Lower leg skin (tissue), 4 donors: ENCODE measurements at regions not wholly inside any gene's neighbourhood (a gene's known extent, or its start where the extent isn't known, plus 50 kb on each side); places are given as distances from the start of the nearest gene placed in this dataset.
"Not testable (repeated sequence)": the region's sequence is repeated elsewhere in the genome, so short reads cannot be mapped to it uniquely, and the experiment has no call there.

Experiments used
- DNase-seq, 2 donors: peaks; one replicate each; pipeline ENCODE4 v3.0.0-alpha.2; 2019; ENCODE audit warnings: low spot score in 2 of 2
- H3K4me3 ChIP-seq: fragments of 200-600 bp; sonication (generic); 2 replicates; pipeline ENCODE4 v1.5.1; 2017; ENCODE audit warnings: mild to moderate bottlenecking, low read depth; ENCODE audit not compliant: poor library complexity, severe bottlenecking
- POLR2A ChIP-seq, 2 donors: fragments of 450-650 bp; IDR thresholded peaks; one replicate each; pipeline ENCODE4 v1.6.1; 2016 to 2017; ENCODE audit warnings: antibody characterized with exemption in 2 of 2, mild to moderate bottlenecking in 1 of 2, moderate library complexity in 1 of 2
- WGBS, 2 donors: methylation state at CpG; one replicate each; pipeline ENCODE4 v1.1.5; 2018; 5-methylcytosine and 5-hydroxymethylcytosine counted together
- intact Hi-C: fragments of 100-400 bp; cut with DNase I; formaldehyde crosslinking; loops from one replicate; pipeline ENCODE4 v1.15.0; 2023; ENCODE audit warnings: low total_unique reads
- TF ChIP-seq, protein P1 (sequence below), 3 donors: fragments of 450-650 bp; IDR thresholded peaks; one replicate each; pipeline ENCODE4 v1.5.1; 2016; ENCODE audit warnings: antibody characterized with exemption in 3 of 3, mild to moderate bottlenecking in 3 of 3, moderate library complexity in 2 of 3

- DNase-seq = no peak
- TF ChIP-seq, protein P1, sequence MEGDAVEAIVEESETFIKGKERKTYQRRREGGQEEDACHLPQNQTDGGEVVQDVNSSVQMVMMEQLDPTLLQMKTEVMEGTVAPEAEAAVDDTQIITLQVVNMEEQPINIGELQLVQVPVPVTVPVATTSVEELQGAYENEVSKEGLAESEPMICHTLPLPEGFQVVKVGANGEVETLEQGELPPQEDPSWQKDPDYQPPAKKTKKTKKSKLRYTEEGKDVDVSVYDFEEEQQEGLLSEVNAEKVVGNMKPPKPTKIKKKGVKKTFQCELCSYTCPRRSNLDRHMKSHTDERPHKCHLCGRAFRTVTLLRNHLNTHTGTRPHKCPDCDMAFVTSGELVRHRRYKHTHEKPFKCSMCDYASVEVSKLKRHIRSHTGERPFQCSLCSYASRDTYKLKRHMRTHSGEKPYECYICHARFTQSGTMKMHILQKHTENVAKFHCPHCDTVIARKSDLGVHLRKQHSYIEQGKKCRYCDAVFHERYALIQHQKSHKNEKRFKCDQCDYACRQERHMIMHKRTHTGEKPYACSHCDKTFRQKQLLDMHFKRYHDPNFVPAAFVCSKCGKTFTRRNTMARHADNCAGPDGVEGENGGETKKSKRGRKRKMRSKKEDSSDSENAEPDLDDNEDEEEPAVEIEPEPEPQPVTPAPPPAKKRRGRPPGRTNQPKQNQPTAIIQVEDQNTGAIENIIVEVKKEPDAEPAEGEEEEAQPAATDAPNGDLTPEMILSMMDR (IDR thresholded peaks at IDR 0.05) = no peak
- TF ChIP-seq POLR2A (IDR thresholded peaks at IDR 0.05) = no peak
- no peak overlapping the region for H3K4me3 ChIP-seq
- 95 to 97% methylated on average over 2 of the region's 2 CpGs for WGBS, 2 donors
- intact Hi-C loops = no loop called here
These were observed 126.7 kb downstream of the ANAPC4 start for GRCh38 chr4:25503779-25504178.

DNA sequence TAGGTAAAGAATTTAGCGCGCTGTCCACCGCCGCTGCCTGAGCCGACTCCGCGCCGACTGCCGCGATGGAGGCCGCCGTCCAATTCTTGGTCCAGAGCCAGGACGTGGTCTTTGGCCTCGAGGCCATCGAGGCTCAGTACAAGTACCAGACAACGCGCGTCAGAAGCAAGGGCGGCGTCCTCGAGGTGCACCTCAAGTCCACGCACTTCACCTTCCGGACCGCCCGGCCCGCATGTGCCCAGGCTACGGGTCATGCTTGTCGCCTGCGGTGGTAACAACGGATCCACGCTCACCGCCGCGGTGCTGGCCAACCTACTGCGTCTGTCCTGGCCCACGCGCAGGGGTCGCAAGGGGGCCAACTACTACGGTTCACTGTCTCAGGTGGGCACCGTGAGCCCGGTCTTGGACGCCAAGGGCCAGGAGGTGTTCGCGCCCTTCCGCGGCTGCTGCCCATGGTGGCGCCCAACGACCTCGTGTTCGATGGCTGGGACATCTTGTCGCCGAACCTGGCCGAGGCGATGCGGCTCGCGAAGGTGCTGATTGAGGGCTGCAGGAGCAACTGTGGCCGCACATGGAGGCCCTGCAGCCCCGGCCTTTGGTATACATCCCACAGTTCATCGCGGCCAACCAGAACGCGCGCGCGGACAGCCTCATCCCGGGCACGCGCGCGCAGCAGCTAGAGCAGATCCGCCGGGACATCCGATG lies 128.0 kb downstream of the ANAPC4 start:
- TF ChIP-seq POLR2A (IDR thresholded peaks at IDR 0.05) = no peak
- TF ChIP-seq, protein P1 (IDR thresholded peaks at IDR 0.05) = no peak
- WGBS, 2 donors = 97% methylated on average over 71 to 74 of the region's 74 CpGs
- H3K4me3 ChIP-seq = no peak overlapping the region
- no peak for DNase-seq
- intact Hi-C loops = no loop called here

- intact Hi-C loops = no loop called here
- H3K4me3 ChIP-seq = no peak overlapping the region
- TF ChIP-seq, protein P1 (IDR thresholded peaks at IDR 0.05) = no peak
- TF ChIP-seq POLR2A (IDR thresholded peaks at IDR 0.05) = no peak
- DNase-seq = no peak
- 95 to 98% methylated on average over 22 to 23 of the region's 23 CpGs for WGBS, 2 donors
These were observed 128.6 kb downstream of the ANAPC4 start for GRCh38 chr4:25505637-25505991.

GRCh38 chr4:25506032-25506571 lies 129.0 kb downstream of the ANAPC4 start:
- intact Hi-C loops = no loop called here
- no peak for TF ChIP-seq POLR2A (IDR thresholded peaks at IDR 0.05)
- TF ChIP-seq, protein P1 (IDR thresholded peaks at IDR 0.05) = no peak
- DNase-seq = no peak
- 95 to 98% methylated on average over 37 to 38 of the region's 39 CpGs for WGBS, 2 donors
- no peak overlapping the region for H3K4me3 ChIP-seq

DNA sequence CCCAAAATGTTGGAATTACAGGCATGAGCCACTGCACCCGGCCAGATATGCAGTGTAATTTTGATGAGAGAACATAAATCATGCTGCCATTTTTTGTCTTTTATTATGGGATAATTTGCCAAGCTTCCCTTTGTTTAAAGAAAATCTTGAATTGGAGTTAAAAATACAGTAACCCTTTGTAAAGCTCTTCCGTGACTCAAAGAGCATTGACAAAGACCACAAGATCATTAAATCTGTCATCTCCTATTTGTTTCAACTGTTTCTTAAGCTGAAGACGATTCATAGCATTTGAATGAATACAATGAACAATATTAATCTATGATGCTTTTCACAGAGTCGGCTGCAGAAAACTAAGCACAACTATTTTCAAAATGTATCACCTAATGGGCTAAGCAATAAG lies 132.6 kb downstream of the ANAPC4 start:
- DNase-seq = no peak
- WGBS, 2 donors = 19 to 29% methylated on average over 4 of the region's 4 CpGs
- intact Hi-C loops = no loop called here
- TF ChIP-seq, protein P1 (IDR thresholded peaks at IDR 0.05) = no peak
- no peak for TF ChIP-seq POLR2A (IDR thresholded peaks at IDR 0.05)
- no peak overlapping the region for H3K4me3 ChIP-seq

DNA sequence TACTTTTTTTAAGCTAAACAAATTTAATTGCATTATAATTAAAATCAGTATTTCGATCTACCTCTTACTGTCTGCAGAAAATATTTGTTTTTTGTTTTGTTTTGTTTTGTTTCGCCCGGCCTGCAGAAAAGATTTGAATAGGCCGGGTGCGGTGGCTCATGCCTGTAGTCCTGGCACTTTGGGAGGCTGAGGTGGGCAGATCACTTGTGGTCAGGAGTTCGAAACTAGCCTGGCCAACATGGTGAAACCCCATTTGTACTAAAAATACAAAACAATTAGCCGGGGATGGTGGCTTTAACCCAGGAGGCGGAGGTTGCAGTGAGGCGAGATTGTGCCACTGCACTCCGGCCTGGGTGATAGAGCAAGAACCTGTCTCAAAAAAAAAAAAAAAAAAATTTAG lies 134.8 kb downstream of the ANAPC4 start:
- DNase-seq, H3K4me3 ChIP-seq, intact Hi-C loops: not testable (repeated sequence)
- WGBS, 2 donors = 92 to 93% methylated on average over 10 of the region's 10 CpGs
